GM12892 (cell line): ENCODE measurements at regions not wholly inside any gene's neighbourhood (a gene's known extent, or its start where the extent isn't known, plus 50 kb on each side); places are given as distances from the start of the nearest gene placed in this dataset.

Experiments
- DNase-seq: peaks from one replicate; pipeline ENCODE4 v3.0.0; 2011; ENCODE audit not compliant: insufficient read length
- FAIRE-seq: peaks from 2 replicates; lab custom pipeline; 2011; peaks lifted over from hg19 to GRCh38; lab: Jason Lieb, UNC
- POLR2A ChIP-seq: IDR thresholded peaks from 2 replicates; pipeline ENCODE4 v1.6.1; 2011; ENCODE audit warnings: low read depth, low read length, control low read depth
- POLR2AphosphoS5 ChIP-seq: IDR thresholded peaks from 2 replicates; pipeline ENCODE4 v1.6.1; 2011; ENCODE audit warnings: low read depth, low read length, control low read depth
- TAF1 ChIP-seq: IDR thresholded peaks from 2 replicates; pipeline ENCODE4 v1.6.1; 2011; ENCODE audit warnings: low read depth, mild to moderate bottlenecking, control low read depth, low read length, borderline replicate concordance

GRCh38 chr5:82387001-82387818 lies 109.1 kb upstream of the RPS23 start:
- FAIRE-seq (no peak), DNase-seq (no peak)

GRCh38 chr5:82386576-82386975 lies 108.4 kb upstream of the RPS23 start:
- TF ChIP-seq POLR2AphosphoS5 (no peak), TAF1 (no peak), POLR2A (no peak)
- FAIRE-seq = no peak

More at GRCh38 chr5:82387001-82387818, 109.1 kb upstream of the RPS23 start:
- TF ChIP-seq TAF1 (no peak), POLR2AphosphoS5 (no peak), POLR2A (no peak)

GRCh38 chr5:82384034-82384750 lies 106.0 kb upstream of the RPS23 start:
- DNase-seq (no peak), FAIRE-seq (no peak)
- TF ChIP-seq POLR2AphosphoS5 (no peak), TAF1 (no peak)

More at GRCh38 chr5:82386576-82386975, 108.4 kb upstream of the RPS23 start:
- no peak for DNase-seq

- TF ChIP-seq TAF1 (no peak), POLR2AphosphoS5 (no peak), POLR2A (no peak)
- no peak for FAIRE-seq
- no peak for DNase-seq
These were observed 103.4 kb upstream of the RPS23 start for GRCh38 chr5:82381591-82381990.

GRCh38 chr5:82376307-82376706 lies 98.2 kb upstream of the RPS23 start:
- FAIRE-seq = no peak
- DNase-seq = no peak
- TF ChIP-seq POLR2AphosphoS5 (no peak), POLR2A (no peak), TAF1 (no peak)

GRCh38 chr5:82375488-82376244 lies 97.5 kb upstream of the RPS23 start:
- DNase-seq (no peak), FAIRE-seq (no peak)
- no peak for TF ChIP-seq POLR2AphosphoS5
- TF ChIP-seq POLR2A = no peak
- no peak for TF ChIP-seq TAF1

GRCh38 chr5:82374637-82375036 lies 96.5 kb upstream of the RPS23 start:
- TF ChIP-seq POLR2AphosphoS5 (no peak), POLR2A (no peak), TAF1 (no peak)
- FAIRE-seq (peak; percentile 54), DNase-seq (no peak)

- TF ChIP-seq POLR2AphosphoS5 (no peak), POLR2A (no peak), TAF1 (no peak)
- FAIRE-seq = no peak
- DNase-seq = no peak
These were observed 89.8 kb upstream of the RPS23 start for GRCh38 chr5:82367930-82368329.

GRCh38 chr5:82365744-82366228 lies 87.6 kb upstream of the RPS23 start:
- FAIRE-seq (no peak), DNase-seq (no peak)
- TF ChIP-seq TAF1 = no peak
- TF ChIP-seq POLR2A = no peak
- no peak for TF ChIP-seq POLR2AphosphoS5

GRCh38 chr5:82365026-82365425 lies 86.9 kb upstream of the RPS23 start:
- DNase-seq (no peak), FAIRE-seq (no peak)
- TF ChIP-seq POLR2AphosphoS5 (no peak), TAF1 (no peak), POLR2A (no peak)

GRCh38 chr5:82364497-82364896 lies 86.3 kb upstream of the RPS23 start:
- no peak for FAIRE-seq
- DNase-seq = no peak
- TF ChIP-seq TAF1 = no peak
- TF ChIP-seq POLR2A = no peak
- TF ChIP-seq POLR2AphosphoS5 = no peak
